GM18505 (cell line): ENCODE measurements at regions not wholly inside any gene's neighbourhood (a gene's known extent, or its start where the extent isn't known, plus 50 kb on each side); places are given as distances from the start of the nearest gene placed in this dataset.

ENCODE experiments used
- ATAC-seq: cut with Tn5 transposase; IDR thresholded peaks from one replicate; pipeline ENCODE4 v1.9.1; 2021; ENCODE audit not compliant: unreplicated experiment
- POLR2A ChIP-seq: IDR thresholded peaks from 4 replicates; pipeline ENCODE4 v1.6.1; 2011; ENCODE audit warnings: borderline replicate concordance; ENCODE audit not compliant: insufficient read depth, insufficient read length; ENCODE audit errors: extremely low read depth

- no peak for TF ChIP-seq POLR2A
Measured at GRCh38 chrX:69287095-69287494, 121.8 kb upstream of the PJA1 start.

GRCh38 chrX:69286565-69286906, 121.3 kb upstream of the PJA1 start:
- no peak for ATAC-seq
- TF ChIP-seq POLR2A: no peak

More at GRCh38 chrX:69287095-69287494, 121.8 kb upstream of the PJA1 start:
- ATAC-seq: no peak

- peak; percentile 65 for ATAC-seq
- TF ChIP-seq POLR2A: no peak
Measured at GRCh38 chrX:69285881-69286564, 120.8 kb upstream of the PJA1 start.

- ATAC-seq: no peak
- TF ChIP-seq POLR2A: no peak
Measured at GRCh38 chrX:69285401-69285877, 120.2 kb upstream of the PJA1 start.

- no peak for TF ChIP-seq POLR2A
- ATAC-seq: no peak
Measured at GRCh38 chrX:69284491-69284890, 119.2 kb upstream of the PJA1 start.

GRCh38 chrX:69282893-69283690, 117.8 kb upstream of the PJA1 start:
- no peak for TF ChIP-seq POLR2A
- ATAC-seq: no peak

GRCh38 chrX:69280933-69281332, 115.7 kb upstream of the PJA1 start:
- no peak for TF ChIP-seq POLR2A
- no peak for ATAC-seq

GRCh38 chrX:69279234-69279633, 114.0 kb upstream of the PJA1 start:
- no peak for ATAC-seq
- no peak for TF ChIP-seq POLR2A

- no peak for ATAC-seq
- TF ChIP-seq POLR2A: no peak
Measured at GRCh38 chrX:69278031-69278687, 112.9 kb upstream of the PJA1 start.

- ATAC-seq: no peak
- TF ChIP-seq POLR2A: no peak
Measured at GRCh38 chrX:69277369-69277990, 112.2 kb upstream of the PJA1 start.

GRCh38 chrX:69268611-69269010, 103.4 kb upstream of the PJA1 start:
- ATAC-seq: no peak
- TF ChIP-seq POLR2A: no peak

- no peak for TF ChIP-seq POLR2A
- no peak for ATAC-seq
Measured at GRCh38 chrX:69264158-69264581, 98.9 kb upstream of the PJA1 start.

- ATAC-seq: no peak
- TF ChIP-seq POLR2A: no peak
Measured at GRCh38 chrX:69263251-69263820, 98.1 kb upstream of the PJA1 start.
